Activated gamma-delta T cell treated with anti-CD3 and anti-CD28 coated beads, Interleukin-2, amount 50 U/mL, for 16 hours (primary cell): ENCODE measurements at regions not wholly inside any gene's neighbourhood (a gene's known extent, or its start where the extent isn't known, plus 50 kb on each side); places are given as distances from the start of the nearest gene placed in this dataset.

ENCODE experiments used
- DNase-seq: peaks from one replicate; pipeline ENCODE4 v3.0.0-alpha.2; 2020; ENCODE audit warnings: low read depth

DNA sequence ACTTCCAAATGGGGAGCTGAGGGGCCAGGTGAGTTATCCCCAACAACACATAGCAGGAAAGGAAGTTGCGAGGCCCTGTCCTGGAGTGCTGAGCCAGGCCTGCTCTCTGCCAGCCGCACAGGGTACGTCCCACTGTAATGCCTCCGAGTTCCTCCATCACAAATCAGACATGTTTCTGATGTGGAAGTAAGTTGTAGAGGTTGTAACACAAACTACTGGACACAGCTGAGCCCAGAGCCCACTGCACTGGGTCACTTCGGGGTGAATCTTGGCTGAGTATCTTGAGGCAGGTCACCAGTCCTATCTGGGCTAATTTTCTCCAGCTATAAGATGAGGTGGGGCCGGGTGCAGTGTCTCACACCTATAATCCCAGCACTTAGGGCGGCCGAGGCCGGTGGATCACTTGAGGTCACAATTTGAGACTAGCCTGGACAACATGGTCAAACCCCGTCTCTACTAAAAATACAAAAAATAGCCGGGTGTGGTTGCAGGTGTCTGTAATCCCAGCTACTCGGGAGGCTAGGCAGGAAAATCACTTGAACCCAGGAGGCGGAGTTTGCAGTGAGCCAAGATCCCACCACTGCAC, 100.8 kb upstream of the CDH5 start:
- no peak for DNase-seq

DNA sequence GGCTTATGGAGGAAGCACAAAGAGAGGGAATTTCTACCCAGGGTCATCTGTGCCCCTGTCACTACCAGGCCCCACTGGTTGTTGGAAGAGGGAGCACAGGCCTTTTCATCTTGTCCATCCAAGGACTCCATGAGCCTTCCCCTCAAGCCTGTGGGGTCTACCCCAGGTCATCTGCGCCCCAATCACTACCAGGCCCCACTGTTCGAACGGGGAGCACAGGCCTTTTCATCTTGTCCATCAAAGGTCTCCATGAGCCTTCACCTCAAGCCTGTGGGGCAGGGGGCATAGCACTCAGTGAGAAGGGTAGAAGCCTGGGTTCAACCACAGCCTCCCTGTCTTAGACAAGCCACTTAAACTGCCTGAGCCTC, 101.5 kb upstream of the CDH5 start:
- DNase-seq = no peak

DNA sequence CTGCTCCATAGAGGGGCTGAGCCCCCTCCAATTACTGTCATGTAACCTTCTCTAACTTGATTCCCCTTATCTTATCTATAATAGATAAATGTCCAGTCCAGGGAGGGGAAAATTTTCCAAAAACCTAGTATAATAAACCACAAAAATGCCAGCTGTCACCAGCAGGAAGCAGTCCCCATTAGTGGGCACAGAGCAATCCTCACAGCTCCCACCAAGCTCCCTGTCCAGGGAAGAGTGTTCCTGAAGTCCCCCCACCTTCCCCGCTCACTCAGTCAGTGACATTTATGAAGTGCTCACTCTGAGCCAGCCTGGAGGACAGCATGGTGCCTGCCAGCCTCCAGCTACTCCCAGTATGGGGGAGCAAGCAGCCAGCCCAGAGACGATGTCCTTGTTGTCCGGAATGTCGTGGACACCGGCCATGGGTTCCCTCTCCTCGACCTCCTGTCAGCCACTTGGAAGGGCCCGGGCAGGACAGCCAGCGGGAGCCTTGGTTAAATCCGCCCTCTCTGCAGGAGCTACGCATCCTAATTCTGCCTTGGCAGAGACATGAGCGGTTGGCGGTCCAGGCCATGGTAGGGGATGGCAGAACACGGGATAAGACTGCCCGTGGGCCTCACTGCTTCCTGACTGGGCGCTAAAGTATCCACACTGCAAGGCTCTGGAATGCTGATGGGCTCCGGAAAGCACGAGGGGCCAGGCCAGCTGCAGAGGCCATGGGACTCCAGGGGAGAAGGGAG, 102.0 kb upstream of the CDH5 start:
- DNase-seq = no peak

DNA sequence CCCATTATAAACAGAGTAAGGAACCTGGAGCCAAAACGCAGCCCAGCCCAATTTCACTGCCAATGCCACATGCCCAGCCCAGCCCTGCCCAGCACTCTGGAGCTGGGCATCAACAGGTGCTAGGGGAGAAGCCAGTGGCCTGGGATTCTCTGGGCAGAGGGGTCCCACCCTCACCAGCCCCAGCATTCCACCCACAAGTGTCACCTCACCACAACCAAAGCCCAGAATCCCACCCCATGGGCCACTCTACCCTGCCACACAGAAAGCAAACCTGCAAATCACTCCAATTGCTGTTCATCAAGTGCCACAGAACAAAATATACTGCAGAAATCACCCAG, 102.5 kb upstream of the CDH5 start:
- no peak for DNase-seq

DNA sequence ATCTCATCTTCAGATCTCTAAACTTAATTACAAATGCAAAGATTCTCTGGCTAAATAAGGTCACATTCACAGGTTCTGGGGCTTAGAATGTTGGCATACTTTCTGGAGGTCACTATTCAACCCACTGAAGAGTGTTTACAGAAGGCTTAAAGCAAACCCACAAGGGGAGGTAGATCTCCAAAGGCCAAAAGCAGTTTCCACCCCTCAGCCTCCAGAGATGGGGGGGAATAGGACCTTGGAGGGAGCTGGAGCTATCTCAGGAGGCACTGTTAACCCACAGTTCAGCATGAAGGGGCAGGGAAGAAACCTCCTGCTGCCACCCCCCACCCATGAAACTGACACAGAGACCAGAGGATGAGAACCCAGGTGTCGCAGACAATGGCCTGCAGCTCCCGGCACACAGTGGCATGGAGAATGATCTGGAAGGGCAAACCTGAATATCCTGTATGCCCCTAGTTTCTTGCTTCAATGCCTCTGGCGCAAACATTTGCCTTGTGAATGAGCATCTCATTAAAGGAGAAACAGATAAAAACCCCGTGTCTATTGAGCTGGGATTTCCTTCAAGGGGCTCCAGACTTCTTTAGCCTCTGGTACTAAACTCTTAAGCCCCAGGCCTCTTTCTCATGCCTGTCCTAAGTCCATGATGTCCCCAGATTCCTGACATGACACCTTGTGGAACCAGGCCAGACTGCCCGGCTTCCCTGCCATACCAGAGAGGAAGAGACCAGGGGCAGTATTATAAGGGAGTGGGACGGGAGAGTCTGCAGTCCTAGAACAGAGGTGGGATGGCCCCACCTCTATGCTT, 103.1 kb upstream of the CDH5 start:
- DNase-seq = no peak

DNA sequence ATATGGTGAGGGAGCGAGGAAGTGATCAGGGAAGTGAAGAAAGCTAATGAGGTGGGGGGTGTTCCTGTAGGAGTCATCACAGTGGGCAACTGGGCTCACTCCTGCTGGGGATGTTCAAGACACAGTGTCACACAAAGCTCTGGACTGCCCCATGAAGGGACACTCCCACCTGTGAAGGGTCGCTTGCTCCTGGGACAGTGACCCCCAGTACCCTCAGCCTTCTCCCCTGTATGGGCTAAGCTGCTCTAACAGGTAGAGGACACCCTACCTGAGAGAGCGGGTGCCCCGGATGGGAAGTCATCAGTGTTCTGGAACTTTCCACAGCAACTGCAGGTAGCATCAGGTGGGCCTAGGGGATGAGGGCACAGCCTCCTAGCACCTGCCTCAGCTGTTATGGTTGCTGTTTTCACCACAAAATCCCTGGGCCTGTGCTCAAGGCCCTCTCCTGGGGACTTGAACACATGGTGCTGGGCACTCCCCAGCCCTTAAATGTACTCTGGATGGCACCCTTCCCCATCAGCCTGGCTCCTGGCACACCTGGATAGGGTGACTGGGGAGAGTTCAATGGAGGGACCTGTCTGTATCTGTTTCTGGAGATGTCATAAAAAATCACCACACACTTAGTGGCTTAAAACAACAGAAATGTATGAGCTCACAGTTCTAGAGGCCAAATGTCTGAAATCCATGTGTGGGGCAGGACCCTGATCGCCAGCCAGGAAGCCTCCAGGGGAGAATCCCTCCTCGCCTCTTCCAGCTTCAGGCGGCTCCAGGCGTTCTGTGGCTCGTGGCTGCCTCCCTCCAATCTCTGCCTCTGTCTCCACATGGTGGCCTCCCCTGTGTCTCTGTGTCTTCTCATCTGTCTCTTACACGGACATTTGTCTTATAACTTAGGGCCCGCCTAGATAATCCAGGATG, 104.0 kb upstream of the CDH5 start:
- no peak for DNase-seq

DNA sequence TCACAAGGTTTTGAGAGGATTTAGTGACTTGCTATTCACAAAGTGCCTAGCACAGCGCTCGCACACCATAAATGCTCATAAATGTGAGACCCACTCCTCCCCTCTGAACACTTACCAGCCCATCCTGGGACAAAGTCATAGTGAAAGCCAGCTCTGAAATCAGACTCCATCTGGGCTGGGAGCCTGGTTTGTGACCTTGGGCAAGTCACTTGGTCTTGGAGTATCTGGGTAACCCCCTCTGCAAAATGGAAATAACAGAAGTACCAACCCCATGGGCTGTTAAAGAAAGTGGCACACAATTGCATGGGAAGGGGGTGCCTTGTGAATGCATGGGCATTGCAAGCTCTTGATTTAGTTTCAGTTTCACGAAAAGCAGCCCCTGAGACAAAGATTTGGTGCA, 104.7 kb upstream of the CDH5 start:
- DNase-seq = no peak

DNA sequence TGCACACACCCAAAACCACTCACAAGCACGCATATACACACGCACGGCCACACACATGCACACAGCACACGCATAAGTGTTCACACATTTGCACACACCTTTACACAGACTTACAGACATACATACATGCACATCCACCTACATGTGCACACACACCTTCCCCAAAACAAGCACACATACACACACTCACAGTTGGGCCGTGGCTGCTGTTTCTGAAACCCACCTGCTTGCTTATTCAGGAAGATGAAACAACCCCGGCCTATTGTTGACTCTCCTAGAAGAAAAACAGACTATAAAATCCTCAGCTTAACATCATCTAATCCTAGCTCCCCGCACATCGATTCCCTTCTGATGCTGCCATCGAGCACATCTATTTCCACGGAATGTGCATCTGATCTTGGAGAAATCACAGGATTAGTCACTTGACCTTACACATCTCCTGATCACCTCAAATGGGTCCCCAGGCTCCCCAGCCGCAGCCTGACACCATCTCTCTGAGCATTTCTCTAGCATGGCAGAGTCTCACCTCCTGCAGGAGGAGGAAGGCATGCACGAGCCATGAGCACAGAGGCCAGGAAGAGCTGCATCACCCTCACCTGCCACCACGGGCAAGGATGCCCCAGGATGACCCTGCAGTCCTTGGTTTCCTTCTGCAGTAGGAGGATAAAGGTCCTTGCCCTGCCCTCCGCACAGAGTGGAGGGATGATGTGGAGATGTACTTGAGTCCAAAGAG, 105.8 kb upstream of the CDH5 start:
- DNase-seq = no peak

DNA sequence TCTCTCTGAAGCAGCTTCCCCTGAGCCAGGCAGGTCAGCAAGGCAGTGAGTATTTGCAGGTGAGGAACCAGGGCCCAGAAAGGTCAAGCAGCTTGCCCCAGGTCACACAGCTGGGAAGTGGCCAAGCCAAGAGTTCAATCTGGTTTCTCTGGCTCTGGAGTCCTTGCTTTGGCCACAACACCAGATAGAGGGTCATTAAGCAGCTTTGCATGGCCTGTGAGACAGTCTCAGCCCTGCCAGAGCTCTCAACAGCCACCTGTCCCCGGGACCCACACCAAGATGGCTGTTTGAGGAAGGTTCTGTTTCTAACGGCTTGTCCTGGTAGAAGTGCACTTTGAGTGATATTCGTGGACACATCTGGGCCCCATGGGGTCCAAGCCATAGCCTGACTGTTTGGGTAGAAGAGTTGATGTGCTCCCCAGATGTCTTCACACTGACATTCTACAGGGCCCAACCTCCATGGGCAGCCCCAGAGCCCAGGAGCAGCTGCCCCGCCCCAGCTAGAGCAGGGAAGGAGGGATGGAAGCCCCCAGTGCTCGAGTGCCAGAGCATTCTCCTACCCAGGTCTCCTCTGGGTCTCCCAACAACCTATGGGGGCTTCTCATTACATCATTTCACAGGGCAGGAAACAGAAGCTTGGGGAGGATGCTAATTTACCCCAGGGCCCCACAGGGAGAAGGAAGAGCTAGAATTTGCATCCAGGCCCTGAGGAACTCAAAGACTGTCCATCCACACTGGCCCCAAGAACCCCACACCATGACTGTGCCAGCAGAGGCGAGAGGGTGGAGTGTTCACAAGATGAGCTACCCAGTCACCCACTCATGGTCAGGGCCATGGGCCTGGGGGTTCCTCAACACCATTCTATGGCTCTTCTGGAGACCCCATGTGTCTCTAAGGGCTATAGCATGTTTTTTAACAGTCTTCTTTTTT, 107.3 kb upstream of the CDH5 start:
- DNase-seq = no peak

DNA sequence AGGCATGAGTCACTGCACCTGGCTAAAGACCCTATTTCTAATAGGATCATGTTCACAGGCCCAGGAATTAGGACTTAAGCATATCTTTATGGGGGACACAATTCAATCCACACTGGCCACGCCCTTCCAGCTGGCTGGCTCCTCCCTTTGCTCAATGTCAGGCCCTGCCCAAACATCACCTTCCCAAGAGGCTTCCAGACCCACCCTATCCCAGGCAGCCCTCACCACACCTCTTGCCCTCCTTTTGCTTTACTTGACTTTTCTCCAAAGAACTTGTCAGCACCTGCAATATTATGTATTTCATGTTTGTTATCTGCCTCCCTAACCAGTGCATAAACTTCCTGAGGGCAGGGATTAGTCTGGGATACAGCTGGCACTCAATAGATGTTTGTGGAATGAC, 109.6 kb upstream of the CDH5 start:
- DNase-seq = no peak

DNA sequence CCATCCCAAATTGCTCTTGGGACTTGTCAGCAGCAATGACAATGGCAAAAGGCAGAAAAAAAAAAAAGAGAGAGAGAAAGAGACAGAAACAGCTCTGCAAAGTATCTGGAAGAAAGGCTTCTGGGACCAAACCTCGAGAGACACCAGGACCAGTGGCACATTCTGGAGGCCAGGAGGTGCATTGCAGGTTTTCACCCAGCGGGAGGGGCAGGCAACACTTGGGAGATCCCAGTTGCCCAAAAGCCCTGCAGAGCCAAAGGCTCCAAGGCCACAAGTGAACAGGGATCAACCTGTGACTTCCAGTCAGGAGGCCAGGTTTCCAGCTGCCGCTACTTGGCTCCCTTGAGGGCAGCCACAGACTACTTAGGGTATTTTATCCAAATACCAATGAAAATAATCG, 110.8 kb upstream of the CDH5 start:
- DNase-seq = no peak

DNA sequence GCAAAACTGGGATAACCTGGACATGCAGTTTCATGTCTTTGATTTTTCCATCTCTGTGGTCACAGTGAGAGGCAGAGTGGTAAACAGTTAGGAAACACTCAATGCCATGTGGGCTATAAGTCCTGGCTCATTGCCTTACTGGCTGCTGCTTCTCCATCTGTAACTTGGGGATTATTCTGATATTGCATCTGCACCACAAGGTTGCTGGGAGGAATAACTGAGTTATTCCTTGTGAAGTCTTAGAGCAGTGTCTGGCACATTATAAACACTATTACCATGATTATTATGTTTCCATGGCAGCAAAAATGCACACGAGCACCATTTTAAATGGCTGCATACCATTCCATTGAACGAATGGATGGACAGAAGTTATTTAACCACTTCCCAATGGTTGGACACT, 111.7 kb upstream of the CDH5 start:
- DNase-seq = no peak

DNA sequence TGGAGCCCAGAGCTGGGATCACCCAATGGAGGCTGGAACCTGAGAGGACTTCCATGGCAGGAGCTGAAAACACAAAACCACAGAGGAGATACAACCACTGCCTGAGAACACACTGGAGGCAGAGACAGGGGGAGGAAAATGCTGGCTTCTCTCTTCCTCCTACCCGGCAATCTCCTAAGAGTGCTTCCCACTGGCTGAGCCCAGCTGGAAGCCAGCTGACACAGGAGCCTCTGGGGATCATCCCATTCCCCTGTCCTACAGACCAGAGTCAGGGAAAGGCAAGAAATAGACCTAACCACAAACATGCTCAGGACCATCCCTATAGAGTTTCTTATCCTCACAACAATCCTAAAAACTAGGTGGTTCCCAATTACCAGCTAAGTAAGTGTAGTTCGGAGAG, 112.4 kb upstream of the CDH5 start:
- no peak for DNase-seq

DNA sequence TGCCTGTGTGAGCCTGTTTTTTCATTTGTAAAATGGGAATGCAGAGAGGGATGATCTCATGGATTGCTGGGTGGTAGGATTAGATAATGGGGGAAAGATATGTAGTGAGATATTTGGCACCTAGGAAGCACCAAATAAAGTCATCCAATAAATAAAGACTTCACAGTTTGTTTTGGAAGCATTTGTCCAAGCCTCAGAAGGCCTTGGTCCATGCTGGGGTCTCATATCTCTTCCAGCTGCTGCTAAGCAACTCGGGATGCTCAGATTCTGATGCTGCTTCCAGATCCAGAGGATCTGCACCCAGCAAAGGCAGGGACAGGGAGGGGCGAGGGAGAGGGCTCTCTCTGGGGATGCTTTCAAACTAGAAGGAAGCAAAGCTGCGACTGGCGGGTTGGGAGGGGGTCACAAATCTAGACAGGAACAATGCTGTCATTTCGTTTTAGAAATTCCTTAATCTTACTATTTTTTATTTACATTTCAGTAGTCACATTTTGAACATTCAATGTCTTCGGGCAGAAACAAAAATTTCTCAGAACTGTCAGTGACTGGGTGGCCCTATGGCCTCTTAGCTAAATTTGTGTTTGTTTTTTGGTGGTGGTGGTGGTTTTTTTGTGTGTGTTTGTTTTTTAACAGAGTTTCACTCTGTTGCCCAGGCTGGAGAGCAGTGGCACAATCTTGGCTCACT, 114.9 kb upstream of the CDH5 start:
- DNase-seq = no peak

DNA sequence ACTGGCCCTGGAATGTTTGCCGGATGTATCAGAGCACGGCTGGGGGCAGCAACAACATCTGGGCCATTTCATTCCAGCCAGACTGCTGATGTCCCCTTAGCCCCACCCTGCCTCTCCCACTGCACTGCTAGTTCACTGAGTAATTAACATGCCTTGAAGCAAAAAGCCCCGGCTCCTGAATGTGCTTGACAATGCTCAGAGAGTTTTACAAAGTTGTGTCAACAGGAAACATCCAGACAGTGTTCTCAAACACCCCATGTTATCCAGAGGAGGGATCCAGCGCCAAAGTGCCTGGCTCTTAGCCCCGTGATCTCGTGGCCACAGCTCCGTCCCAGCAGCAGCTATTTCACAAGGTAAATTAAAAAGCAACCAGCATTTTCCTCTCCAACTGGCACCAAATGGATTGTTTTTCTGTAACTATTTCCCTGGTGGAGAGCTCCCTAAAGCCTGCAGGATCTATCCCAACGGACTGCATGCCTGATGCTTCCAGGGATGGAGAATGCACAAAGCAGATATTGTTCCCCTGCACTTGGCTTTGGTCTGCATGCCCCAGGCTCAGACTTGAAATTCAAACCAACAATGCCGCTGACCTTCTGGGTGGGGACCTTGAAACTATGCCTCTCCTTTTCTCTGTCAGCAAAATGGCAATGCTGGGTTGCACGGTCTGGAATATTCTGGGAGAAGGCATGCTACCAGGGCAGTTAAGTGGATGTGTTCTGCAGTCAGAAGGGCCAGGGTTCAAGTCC, 115.6 kb upstream of the CDH5 start:
- DNase-seq = no peak

DNA sequence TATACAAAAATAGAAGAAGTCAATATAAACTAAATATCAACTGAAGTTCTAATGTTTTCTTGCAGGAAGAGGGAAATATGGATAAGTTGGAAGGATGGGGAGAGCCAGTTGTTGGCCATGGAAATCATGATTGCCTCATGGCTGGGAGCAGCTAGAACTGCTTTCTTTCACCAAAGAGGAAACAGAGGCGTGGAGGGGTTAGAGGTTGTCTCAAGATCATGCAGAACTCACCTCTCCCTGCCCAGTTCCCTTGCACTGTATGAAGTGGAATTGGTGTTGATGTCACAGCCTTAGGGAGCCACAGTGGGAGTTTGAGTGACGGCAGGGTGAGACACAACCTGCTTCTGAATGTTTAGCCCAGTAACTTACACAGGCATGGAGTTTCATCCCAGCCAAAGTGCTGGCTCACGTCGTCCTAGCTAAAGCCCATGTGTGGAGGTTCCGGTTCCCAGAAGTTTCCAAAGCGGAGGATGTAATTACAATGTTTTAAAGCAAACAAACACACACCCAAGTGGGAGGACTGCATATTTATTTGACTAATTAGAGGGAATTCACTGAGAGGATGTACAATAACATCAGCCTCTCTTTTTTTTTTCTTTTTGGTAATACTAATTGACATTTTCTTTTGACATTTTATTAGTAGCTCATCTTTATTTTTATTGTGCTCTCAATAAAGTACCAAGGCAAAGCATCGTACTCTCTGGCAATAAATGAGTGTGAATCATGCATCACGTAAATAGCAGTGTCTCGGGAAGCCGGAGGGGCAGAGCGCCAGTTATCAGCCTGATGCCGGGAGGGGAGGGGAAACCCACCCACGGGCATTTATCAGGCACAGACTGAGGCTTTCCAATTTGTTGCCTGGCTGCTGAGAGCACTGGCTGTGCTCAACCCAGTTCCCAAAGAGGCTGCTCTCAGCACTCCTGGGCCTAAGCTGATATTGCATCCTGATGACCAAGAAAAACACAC, 118.7 kb upstream of the CDH5 start:
- no peak for DNase-seq

DNA sequence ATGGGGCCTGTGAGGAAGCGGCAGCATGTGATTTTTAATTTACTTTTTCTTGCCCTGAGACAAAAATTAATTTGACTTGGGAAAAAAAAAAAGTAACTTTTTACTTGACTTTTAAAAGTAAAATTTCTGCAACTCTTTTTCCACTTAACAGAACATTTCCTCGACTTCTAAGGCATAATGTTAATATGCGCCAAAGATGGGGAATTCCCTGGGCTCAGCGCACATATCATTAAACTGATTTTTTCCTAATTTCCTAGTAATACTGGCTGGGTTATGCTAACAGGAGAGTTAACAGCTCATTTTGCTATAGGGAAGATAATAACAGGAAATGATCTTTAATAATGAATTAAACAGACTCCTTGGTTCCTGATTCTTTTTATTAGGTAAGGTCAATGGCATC, 120.6 kb upstream of the CDH5 start:
- no peak for DNase-seq

DNA sequence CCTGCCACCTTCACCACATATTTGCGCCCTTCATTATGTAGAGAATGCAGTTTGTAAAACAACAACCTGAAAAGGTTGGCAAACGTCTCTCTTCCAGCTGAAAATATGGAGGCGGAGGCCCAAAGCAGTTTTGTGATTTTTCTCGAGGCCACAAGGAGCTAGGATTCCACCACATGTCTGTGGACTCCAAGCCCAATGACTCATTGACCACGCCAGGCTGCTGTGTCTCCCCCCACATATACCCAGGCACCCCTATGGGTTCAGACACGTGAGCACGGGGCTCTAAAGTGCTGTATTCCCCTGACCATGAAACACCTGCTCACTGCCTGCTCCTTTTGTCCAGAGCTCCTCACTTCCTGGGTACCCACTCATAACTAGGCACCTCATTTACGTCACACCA, 121.4 kb upstream of the CDH5 start:
- DNase-seq = no peak
